HCT116 (cell line): ENCODE measurements at regions not wholly inside any gene's neighbourhood (a gene's known extent, or its start where the extent isn't known, plus 50 kb on each side); places are given as distances from the start of the nearest gene placed in this dataset.

Experiments used
- CBX3 ChIP-seq: IDR thresholded peaks from 2 replicates; pipeline ENCODE4 v1.6.1; 2012; ENCODE audit warnings: low read depth
- CEBPB ChIP-seq: IDR thresholded peaks from 2 replicates; pipeline ENCODE4 v1.6.1; 2012; ENCODE audit warnings: low read depth
- CTCF ChIP-seq, 3 experiments: fragments of 200-600 bp in 1 of 3; sonication (generic) in 1 of 3; IDR thresholded peaks in 2 of 3; conservative IDR thresholded peaks in 1 of 3; 2 replicates each; pipeline ENCODE4 v1.5.1; 2012 to 2017; ENCODE audit warnings: low read depth in 2 of 3, low read length in 2 of 3, antibody characterized with exemption in 1 of 3, borderline replicate concordance in 1 of 3, control low read depth in 1 of 3, mild to moderate bottlenecking in 1 of 3, mixed read lengths in 1 of 3, mixed run types in 1 of 3, moderate library complexity in 1 of 3; ENCODE audit not compliant: insufficient read depth in 1 of 3
- EGR1 ChIP-seq: IDR thresholded peaks from 2 replicates; pipeline ENCODE4 v1.6.1; 2012; ENCODE audit warnings: low read depth
- EZH2 ChIP-seq: fragments of 200-600 bp; sonication (generic); IDR thresholded peaks from 2 replicates; pipeline ENCODE4 v1.6.1; 2017; ENCODE audit warnings: antibody characterized with exemption, mixed run types
- EZH2phosphoT487 ChIP-seq: fragments of 200-600 bp; IDR thresholded peaks from 2 replicates; pipeline ENCODE4 v1.6.1; 2018; ENCODE audit warnings: antibody characterized with exemption, borderline replicate concordance
- FOSL1 ChIP-seq: IDR thresholded peaks from 2 replicates; pipeline ENCODE4 v1.6.1; 2012; ENCODE audit warnings: low read depth
- POLR2A ChIP-seq: IDR thresholded peaks from 2 replicates; pipeline ENCODE4 v1.7.0; 2011; ENCODE audit warnings: borderline replicate concordance; ENCODE audit not compliant: insufficient read depth, insufficient read length; ENCODE audit errors: extremely low read depth
- POLR2AphosphoS5 ChIP-seq: IDR thresholded peaks from 2 replicates; pipeline ENCODE4 v1.6.1; 2011; ENCODE audit warnings: mild to moderate bottlenecking, low read depth, low read length, moderate library complexity
- RAD21 ChIP-seq: IDR thresholded peaks from 2 replicates; pipeline ENCODE4 v1.6.1; 2012; ENCODE audit warnings: low read depth, mild to moderate bottlenecking
- REST ChIP-seq: IDR thresholded peaks from 2 replicates; pipeline ENCODE4 v1.6.1; 2012; ENCODE audit warnings: low read depth
- SP1 ChIP-seq: IDR thresholded peaks from 2 replicates; pipeline ENCODE4 v1.6.1; 2012; ENCODE audit warnings: low read depth
- SRF ChIP-seq: IDR thresholded peaks from 2 replicates; pipeline ENCODE4 v1.6.1; 2012; ENCODE audit warnings: low read depth
- TF ChIP-seq, protein P1 (sequence below): IDR thresholded peaks from 2 replicates; pipeline ENCODE4 v1.6.1; 2012

- TF ChIP-seq CTCF (IDR thresholded peaks at IDR 0.05 in 2 of 3, conservative IDR thresholded peaks at IDR 0.05 in 1 of 3; ENCODE audit: borderline replicate concordance in 1 of 3, insufficient read depth in 1 of 3, low read depth in 2 of 3, low read length in 2 of 3) = no peak
- TF ChIP-seq EGR1 = no peak
- no peak for TF ChIP-seq POLR2A
- no peak for TF ChIP-seq SRF
- TF ChIP-seq REST = no peak
- no peak for TF ChIP-seq CBX3
- TF ChIP-seq CEBPB = no peak
- TF ChIP-seq, protein P1, sequence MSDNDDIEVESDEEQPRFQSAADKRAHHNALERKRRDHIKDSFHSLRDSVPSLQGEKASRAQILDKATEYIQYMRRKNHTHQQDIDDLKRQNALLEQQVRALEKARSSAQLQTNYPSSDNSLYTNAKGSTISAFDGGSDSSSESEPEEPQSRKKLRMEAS = no peak
- TF ChIP-seq EZH2phosphoT487 = no peak
- no peak for TF ChIP-seq POLR2AphosphoS5
- TF ChIP-seq RAD21 = no peak
- TF ChIP-seq EZH2 = no peak
- TF ChIP-seq SP1 = no peak
- no peak for TF ChIP-seq FOSL1
These were observed 371.5 kb upstream of the PRR16 start for GRCh38 chr5:120092649-120093048.
